AML-193 (cell line): ENCODE measurements at regions not wholly inside any gene's neighbourhood (a gene's known extent, or its start where the extent isn't known, plus 50 kb on each side); places are given as distances from the start of the nearest gene placed in this dataset.

ENCODE experiments used
- DNase-seq, 2 experiments: peaks; one replicate each; lab custom pipeline; 2025; lab: John Stamatoyannopoulos, UW

DNA sequence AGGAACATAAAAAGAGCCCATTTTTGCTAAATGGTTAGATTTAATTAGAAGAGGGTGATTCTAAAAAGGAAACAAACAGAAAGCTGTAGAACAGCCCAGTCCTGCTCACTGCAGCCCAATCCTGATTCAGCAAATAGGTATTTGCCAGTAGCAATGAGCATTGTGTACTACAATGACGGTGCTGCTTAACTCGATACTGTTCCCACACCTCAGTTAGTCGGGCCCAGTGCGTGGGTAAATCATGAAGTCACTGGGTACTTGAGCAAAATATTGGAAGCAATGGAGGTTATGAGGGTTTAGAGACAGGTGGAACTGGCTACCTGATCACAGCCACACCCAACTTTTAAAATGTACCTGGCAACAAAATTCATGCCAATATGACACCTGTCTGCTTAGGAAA is 101.5 kb upstream of the ADGRL2 start:
- no peak for DNase-seq

DNA sequence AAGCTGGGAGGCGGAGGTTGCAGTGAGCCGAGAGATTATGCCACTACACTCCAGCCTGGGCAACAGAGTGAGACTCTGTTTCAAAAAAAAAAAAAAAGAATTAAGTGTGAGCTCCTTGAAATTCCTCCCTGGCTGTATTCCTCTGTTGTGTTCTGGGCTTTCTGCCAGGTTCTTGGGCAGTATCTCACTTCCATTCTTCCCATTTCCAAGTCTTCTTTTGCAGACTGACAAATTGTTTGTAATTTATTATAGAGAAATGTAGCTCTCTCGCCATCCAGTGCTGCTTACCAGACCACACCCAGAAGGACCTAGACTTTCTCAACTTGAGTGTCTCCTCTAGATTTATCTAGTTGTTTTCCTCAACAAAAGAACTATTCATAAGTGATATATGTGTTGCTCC is 105.0 kb upstream of the ADGRL2 start:
- DNase-seq: no peak

DNA sequence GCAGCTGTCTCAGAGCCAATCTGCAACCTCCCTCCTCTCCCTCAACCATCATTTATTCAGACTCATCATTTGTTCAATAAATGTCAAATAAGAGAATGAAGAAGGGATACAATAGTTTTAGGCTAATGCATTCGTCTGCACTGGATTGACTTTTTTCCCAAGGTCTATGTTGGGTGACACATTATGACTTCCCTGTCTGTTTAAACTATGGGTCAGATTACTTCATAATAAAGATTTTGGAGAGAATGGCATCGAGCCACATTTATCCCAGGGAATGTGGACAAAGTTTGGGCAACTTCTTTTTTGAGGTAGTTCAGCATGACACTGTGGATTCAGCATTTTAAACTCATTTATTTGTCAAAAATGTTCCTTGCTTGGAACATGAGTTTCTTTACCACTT is 107.4 kb upstream of the ADGRL2 start:
- DNase-seq: no peak

DNA sequence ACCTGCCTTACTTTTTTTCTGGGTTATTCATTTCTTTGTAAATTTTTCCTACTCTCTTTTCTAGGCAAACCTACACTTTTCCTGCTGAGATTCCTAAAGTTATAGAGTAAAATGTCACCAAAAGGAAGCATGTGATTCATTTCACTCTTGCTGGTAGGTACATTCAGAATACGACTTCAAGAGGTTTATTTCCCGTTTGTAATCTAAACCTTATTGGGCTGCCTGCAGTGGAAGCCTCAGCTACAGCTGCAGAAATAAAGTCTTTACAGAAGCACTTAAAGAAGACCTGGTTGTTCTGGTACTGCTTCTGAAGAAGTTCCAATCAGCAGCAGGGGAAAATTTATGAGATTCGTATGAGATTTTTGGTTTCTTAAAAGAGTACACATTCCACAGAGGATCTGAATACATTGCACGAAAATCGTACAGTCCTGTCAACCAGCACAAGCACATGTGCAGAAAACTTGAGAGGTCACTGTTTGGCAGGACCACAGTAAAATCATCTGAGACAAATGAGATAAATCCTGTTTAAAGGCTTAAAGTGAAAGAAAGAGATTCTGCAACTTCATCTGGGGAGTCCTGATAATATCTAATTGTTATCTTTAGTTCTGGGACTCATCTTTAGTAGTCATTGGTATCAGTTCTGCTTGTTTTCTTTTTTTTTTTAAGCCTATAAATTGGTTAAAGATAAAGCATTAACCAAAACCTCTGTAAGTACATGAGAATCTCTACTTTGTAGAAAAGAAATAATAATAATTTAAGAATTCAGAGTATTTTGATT is 109.9 kb upstream of the ADGRL2 start:
- DNase-seq: no peak

DNA sequence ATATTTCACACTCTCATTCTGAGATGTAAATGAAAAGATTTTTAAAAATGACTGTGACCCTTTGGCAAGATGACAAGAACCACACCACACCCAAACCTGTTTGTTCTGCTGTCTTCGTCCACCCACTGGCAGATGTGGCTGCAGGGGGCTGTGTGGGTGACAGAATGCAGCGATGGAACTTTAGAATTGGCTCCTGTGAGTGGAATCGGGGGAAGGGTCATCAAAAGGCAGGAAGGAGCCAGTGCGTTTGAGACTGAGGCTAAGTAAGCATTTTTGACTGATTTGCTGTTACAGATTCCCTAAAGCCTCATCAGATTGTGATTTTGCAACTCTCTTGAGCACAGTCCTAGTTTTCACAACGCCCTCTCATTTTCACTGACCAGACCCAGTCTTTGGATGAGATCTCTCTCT is 111.2 kb upstream of the ADGRL2 start:
- no peak for DNase-seq

DNA sequence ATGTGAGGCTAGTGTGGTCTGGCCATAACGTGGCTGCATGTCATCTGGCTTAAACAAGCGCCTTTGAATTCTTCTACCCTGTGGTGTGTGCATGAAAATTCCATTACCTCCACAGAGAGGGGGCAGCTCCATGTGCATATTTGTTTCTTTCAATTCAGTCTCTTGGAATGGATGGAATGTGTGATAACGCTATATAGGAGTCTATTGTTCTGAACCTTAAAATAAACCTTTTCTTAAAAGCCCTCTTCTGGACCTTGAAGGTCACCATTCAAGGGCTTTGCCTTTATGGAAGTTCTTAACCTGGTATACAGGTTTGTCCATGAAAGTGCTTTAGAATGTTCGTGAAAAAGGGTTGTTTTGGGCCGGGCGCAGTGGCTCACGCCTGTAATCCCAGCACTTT is 118.2 kb upstream of the ADGRL2 start:
- no peak for DNase-seq

DNA sequence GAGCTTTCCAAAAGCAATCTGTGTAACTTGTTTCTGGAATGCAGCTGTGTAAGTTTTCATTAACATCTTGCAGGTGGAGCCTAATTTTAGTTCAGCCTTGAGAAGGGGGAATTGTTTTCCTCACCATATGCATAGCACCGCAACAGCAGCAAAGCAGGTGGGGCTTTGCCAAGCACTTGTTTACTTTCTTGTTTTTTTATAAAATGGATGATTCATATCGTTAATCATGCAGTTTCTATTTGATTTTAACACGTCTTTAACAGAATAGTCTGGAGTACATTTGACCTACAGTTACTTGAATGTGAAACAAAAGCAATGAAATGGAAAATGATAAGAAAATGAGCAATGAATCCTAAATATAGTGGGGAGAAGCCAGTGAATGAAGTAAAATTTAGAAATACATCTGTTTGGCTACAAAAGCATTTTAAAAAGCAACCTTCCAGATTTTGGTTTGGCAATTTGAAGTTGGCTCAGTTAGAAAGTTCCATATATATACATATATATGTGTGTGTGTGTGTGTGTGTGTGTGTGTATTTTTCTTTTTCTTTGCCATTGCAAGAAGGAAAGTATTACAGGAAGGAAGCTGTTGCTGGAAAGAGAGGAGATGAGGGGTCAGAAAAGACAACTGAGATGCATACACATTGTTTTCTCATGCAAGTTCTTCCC is 119.0 kb upstream of the ADGRL2 start:
- no peak for DNase-seq

DNA sequence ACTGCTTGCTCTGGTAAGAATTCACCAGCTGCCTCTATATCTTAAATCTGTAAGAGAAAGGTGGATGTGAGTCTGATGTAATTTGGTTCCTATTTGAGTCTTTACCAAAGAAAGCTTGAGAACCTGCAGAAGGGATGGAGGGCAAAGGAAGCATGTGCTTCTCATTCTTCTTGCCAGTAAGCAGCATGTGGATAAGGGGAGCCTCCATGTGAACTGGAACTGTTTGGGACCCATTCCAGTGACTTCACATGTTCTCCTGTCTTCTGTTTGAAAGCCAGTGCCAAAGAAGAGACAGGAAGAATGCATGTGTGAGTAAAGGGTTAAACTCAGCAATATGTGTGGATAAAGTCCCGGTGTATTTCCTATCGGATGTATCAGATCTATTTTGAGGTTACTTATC is 119.6 kb upstream of the ADGRL2 start:
- no peak for DNase-seq

DNA sequence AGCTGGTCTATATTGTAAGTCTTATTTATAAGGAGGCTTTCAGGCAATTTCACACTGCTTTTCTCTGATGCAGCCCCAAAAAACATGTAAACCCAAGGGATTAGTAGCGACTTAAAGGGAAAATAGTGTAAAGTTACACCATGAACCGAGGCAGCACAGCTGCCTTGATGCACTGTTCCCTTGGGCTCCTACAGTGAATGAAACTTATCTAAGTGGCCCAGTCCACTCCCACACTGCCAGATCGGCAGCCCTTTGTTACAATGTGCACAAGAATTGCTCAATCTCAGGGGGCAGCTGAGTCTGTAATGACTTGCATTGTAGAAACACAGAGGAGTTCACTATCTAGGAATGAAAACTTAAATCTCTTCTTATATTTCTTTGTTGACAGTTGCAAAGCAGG is 120.8 kb upstream of the ADGRL2 start:
- DNase-seq: no peak

DNA sequence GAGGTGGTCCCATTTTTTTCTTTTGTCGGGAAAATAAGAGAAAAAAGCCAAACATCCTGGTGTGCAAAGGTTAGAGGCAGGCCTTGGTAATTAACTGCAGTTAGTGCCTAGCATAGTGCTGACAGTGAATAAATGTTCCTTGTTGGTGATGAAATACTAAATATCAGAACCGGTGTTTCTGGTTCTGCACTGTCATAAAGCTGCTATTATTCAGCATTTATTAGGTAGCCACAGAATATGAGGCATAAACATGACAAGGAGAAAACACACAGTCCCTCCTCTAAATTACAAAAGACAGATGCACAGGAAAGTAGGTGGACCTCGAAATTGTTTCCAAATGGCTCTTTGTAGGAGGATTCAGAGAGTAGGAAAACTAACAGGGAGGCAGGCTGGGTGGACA is 122.0 kb upstream of the ADGRL2 start:
- DNase-seq: no peak

DNA sequence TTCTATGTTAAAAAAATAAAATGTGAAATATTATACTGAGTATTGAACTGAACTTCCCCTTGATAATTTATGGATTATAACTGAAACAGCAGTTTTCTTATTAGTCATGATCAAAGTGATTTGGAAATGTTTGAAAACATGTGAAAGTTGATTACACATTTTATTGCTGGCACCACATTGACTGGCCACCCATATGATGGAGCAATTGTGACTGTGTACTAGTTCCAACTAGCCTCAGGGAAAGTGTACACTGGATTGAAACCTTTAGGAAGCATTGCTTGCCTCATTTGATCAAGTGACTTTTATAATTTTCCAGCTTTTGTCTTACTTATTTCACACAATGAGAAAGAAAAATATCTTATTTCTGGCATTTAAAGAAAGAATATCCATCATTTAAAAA is 128.0 kb upstream of the ADGRL2 start:
- DNase-seq: no peak

DNA sequence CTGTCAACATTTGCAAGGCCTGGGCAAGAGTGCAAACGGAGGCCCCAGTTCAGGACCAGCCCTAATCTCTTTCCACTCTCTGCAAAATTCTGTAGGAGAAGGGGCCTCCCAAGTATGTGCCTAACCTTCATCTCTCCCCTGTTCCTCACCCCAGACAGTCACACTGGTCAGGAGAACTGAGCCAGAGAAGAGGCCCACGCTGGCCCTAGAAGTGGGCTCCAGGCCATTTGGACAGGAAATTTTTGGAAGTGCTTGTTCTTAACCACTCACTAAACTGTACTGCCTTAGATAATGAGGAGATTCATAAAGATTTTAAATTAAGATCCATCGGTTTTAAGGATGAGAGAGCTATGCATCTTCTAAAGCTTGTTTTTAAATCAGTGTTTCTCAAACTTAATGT is 129.7 kb upstream of the ADGRL2 start:
- DNase-seq: no peak

DNA sequence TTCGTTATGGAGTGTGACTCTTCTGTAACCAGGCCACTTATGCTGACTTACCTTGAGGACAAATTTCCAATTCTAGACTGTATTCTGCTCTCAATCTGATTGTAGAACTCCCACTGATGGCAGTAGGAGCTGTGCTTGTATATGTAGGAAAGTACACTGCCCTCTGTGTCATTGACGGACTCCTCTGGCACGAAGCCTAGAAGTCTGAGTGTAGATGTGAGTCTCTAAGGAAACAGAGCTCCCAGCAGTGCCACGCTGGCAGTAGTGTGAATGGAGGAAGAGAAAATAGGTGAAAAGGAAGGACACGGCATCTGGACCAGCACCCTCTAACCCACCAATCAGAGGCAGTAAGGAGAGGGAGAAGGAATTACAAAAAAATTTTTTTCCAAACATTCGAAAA is 130.4 kb upstream of the ADGRL2 start:
- no peak for DNase-seq

DNA sequence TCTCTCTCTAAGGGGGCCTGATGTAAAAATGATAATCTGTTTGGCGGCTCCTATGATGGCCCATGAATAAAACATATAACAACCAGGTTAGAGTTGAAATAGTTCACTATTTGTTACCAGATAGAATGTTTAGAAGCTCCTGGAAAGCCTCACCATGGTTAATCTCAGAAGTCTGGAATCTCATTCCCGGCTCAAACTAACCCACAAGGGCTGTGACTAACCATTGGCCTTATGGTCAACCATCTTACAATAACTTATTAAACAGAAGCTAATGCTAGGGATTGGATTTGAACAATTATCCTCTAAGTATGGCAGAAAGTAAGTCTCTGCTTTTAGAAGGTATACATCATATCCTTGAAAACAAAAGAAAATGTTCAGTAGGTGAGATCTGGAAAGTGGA is 134.1 kb upstream of the ADGRL2 start:
- DNase-seq: no peak

DNA sequence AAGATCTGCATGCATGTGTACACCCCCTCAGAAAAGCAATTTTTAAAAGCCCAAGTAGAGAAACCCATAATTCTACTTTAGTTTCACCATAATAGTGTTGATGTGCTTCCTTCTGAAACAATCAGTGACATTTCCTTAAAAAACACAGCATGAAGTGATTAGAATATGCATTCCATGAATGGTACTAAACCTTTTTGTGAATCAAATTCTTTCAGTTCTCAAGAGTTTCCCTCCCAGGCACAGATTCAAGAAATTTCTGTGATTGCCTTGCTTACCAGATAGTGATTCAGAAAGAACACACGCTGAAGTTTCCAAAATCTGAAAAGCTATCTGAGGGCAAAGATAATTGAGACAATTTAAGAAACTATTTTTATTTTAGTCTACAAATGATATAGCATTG is 136.4 kb upstream of the ADGRL2 start:
- no peak for DNase-seq

DNA sequence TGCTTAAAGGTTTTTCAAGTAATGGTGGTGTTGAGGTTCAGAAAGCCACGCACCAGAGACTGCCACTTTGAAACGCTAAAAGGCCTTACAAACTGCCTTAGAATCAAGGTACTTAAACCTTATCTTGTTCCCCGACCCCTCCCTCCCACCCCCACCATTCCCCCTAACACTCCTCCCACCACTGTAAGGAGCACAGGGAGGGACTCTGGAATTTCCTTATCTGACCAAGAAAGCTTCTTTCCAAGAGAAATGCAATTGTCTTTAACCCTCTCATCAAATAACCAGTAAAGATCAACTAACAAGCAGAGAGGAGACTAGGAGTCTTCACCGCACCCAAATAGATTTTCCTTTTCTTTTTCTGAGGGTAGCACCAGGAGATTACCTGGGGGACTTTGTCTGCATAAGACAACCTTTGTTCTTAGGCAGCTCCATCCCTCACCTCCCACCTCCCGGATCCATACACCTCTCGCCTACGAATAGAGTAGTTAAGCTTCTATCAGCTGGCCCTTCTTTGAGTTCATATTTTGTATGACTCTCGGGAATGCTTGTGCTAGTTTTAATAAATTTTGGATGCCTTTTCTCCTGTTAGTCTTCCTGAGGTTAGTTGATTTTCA is 137.7 kb upstream of the ADGRL2 start:
- DNase-seq: no peak

DNA sequence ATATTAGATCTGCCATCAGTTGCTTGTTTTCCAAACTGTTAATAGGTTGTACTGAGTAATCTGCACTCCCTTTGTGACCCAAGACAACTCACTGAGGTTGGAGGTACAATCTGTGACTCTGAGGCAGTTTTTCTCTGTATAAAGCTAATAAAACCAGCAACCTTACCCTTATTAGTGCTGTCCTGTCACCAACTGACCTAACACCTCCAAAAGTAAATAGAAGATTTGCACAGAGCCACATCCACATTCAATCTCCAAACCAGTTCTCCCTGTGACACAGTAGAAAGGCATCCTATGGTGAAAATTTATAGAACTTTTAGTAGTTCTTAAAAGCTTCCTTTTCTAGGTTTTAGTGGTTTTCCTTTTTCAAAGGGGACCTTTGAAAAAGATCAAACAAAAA is 140.4 kb upstream of the ADGRL2 start:
- DNase-seq: no peak

DNA sequence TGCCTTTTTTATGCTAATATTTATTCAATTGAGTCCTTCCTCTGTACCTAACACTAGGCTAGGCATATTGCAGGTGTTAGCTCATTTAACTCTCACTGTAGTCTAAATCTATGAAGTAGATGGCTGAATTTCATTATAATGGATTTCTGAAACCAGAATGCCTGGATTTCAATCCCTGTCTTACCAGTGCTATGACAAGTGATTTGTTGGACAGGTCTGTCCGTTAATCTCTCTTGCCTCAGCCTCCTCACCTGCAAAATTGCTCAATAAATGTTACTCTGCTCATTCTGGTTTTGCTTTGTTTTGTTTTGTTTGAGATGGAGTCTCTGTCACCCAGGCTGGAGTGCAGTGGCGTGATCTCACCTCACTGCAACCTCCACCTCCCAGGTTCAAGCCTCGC is 146.1 kb upstream of the ADGRL2 start:
- DNase-seq: no peak

DNA sequence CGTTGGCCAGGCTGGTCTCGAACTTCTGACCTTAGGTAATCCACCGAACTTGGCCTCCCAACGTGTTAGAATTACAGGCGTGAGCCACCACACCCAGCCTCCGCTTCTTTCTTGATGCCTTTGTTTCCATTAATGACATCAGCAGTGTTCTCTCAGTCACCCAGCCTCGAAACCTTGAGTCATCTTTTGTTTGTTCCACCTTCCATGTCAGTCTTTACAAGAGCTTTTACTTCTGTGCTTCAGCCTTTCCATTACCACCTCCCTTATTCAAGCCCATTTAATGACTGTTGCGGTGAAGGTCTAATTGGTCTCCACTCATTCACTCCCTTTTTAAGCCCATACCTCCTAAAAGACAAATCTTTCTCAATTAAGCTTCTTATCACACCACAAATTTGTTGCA is 146.6 kb upstream of the ADGRL2 start:
- DNase-seq: no peak

DNA sequence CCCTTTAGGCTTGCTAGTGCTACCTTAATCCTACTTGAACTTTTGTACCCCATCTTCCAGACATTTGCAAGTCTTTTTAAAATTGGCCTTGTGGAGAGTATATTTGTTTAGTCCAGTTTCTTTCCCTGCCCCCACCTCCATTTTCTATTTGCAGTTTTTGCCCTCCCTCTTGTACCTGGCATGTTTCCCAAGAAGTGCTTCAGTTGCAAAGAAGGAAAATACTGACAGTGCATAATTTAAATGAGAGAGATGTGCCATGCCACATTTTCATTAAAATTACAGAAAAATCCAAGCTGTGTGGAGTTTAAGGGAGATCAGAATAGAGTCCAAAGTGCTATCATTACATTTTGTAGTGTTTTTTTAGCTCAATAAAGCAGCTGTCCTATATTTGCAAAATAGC is 150.0 kb upstream of the ADGRL2 start:
- no peak for DNase-seq

DNA sequence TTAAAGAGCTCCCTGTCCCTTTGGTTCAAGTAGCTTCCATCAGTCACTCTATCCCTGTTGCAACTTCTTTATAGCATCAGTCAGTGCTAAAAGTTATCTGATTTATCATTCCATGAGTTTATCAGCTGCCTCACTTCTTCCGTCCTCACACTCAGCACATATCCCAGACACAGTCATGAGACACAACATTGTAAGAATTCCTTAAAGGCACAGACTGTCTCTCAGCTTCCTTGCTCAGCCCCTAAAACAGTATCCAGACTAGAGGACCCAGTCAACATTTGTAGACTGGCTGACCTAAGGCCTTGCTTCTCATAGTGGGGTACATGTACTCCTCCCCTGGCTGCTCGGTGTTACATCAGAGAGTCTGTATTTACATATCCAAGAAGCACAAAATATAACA is 164.9 kb upstream of the ADGRL2 start:
- DNase-seq: no peak

DNA sequence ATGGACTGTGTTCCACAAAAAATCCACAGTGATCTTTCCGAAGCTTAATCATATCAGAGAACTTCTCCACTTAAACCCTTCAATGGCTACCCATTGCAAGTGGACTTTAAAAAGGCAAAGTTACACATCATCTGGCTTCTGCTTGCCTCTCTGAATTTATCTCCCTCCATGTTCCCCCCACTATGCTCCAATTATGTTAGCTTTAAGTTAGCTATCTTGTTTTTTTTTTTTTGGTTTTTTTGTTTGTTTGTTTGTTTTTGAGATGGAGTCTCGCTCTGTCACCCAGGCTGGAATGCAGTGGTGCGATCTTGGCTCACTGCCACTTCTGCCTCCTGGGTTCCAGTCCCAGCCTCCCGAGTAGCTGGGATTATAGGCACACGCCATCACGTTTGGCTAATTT is 166.4 kb upstream of the ADGRL2 start:
- DNase-seq: no peak

DNA sequence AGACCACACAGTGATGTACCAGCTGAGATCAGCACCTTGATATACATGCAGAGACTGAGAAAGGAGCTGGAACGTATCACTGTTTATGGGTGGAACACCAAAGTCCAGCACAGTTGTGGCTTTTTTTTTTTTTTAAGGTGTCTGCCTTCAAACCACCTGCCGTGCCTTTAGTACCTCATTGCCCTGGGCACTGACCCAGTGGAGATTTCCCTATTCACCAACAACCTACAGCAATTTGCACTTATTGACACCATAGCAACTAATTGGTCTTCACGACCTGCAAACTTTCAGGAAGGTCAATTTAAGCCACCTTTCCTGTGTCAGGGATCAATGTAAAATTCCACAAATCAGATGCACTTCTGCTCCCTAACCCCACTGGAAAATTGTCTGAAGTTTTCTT is 181.6 kb upstream of the ADGRL2 start:
- no peak for DNase-seq

DNA sequence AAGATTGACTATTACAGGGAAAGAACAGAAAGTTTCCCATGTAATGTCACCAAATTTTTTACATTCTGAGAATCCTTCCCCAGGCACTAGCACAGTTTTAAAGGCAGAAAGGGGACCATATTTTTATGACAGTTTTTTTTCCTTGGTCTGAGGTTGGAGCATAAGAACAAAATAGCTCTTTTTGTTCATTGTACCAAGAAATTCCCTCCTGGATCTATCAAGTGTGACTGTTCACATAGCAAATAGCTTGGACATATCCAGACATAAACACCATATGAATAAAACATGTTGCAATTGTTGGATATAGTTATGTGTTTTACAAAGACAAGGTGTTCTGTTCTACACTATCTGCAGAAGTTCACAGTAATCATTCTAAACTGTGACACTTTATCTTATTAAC is 182.4 kb upstream of the ADGRL2 start:
- DNase-seq: no peak
